ENCODE measurements at regions not wholly inside any gene's neighbourhood (a gene's known extent, or its start where the extent isn't known, plus 50 kb on each side); places are given as distances from the start of the nearest gene placed in this dataset.

DNA sequence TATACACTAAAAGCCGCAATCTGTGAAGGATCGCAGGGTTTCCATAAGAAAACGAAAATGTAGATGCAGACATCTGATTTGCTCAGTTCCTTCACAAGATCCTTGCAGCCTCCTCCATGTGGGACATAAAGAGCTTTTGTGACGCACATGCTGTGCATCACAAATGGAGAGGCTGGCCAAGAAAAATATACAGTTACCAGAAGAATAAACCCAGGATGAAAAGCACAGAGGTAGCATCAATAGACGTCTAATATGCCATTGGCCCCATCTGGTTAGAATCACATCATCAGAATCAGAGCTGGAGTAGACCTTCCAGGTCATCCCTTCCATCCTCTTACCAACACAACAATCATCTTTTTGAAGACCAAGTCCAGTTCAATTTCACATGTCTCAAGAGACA is 517.4 kb downstream of the RAB28 start:
- H3K14ac ChIP-seq (ENCODE audit: insufficient read length) = no peak overlapping the region
- H3K4me1 ChIP-seq (replicated peaks in 1 of 4; ENCODE audit: control insufficient read depth in 3 of 4, insufficient read depth in 4 of 4, low read length in 3 of 4) = 0 out of 7 replicates have a peak, but pooled peaks cover 0 to 2% (median 0%) of the 10 kb centered on the region in 4 experiments
- H4K91ac ChIP-seq (replicated peaks; ENCODE audit: insufficient read length, low read length) = no peak overlapping the region
- H2BK12ac ChIP-seq (ENCODE audit: low read depth, low read length) = no peak overlapping the region
- no peak for DNase-seq (ENCODE audit: low read depth in 1 of 2, low spot score in 2 of 2)
- TF ChIP-seq SP1 (IDR thresholded peaks at IDR 0.05; ENCODE audit: low read depth, low read length) = no peak
- no peak for TF ChIP-seq RNF2 (IDR thresholded peaks at IDR 0.05; ENCODE audit: borderline replicate concordance, low read depth, low read length, missing control alignments, poor library complexity, severe bottlenecking)
- TF ChIP-seq KDM4A (IDR thresholded peaks at IDR 0.05; ENCODE audit: low read depth, low read length, severe bottlenecking) = no peak
- no peak for TF ChIP-seq CHD1 (IDR thresholded peaks at IDR 0.05; ENCODE audit: low read depth, low read length)
- no peak for TF ChIP-seq GTF2F1 (IDR thresholded peaks at IDR 0.05; ENCODE audit: borderline replicate concordance, low read depth, low read length)
- TF ChIP-seq CREB1 (IDR thresholded peaks at IDR 0.05) = no peak
- TF ChIP-seq SIRT6 (IDR thresholded peaks at IDR 0.05; ENCODE audit: low read length) = no peak
- no peak for TF ChIP-seq POLR2AphosphoS5 (IDR thresholded peaks at IDR 0.05; ENCODE audit: low read depth, low read length)
- no peak for TF ChIP-seq HDAC2 (IDR thresholded peaks at IDR 0.05; ENCODE audit: borderline replicate concordance in 1 of 2, low read depth in 2 of 2, low read length in 2 of 2)
- H4K5ac ChIP-seq (ENCODE audit: insufficient read length, low read depth, low read length) = no peak overlapping the region
- H2AFZ ChIP-seq (ENCODE audit: low read length) = no peak overlapping the region
- FAIRE-seq = no peak
- no peak overlapping the region for H3K23ac ChIP-seq (ENCODE audit: insufficient read length)
- no peak overlapping the region for H3K4ac ChIP-seq (replicated peaks; ENCODE audit: insufficient read length, low read depth, low read length)
- WGBS, 2 experiments (ENCODE audit: extremely low coverage in 1 of 2, insufficient coverage in 1 of 2, insufficient read length in 1 of 2, insufficient replicate concordance in 2 of 2, low coverage in 1 of 2, low lambda C conversion rate in 2 of 2, missing lambda C conversion rate in 1 of 2) = 89% methylated on average over 5 of the region's 5 CpGs; no CpG with 5 or more reads in 1 of the 2 experiments
- H4K8ac ChIP-seq (ENCODE audit: extremely low read depth, insufficient read depth, low read length) = no peak overlapping the region
- H3K23me2 ChIP-seq (ENCODE audit: low read depth, low read length) = no peaks in the 10 kb centered on the region
- POLR2A ChIA-PET (ENCODE audit: partially characterized antibody) = no interaction called here
- H3K27me3 ChIP-seq (replicated peaks in 1 of 4; ENCODE audit: control insufficient read depth in 3 of 4, extremely low read depth in 1 of 4, insufficient read depth in 3 of 4, low read length in 3 of 4) = no peaks in the 10 kb centered on the region
- CTCF ChIA-PET (ENCODE audit: partially characterized antibody) = no interaction called here
- H2BK120ac ChIP-seq (replicated peaks; ENCODE audit: low read depth, low read length) = no peak overlapping the region
- H2BK5ac ChIP-seq (ENCODE audit: low read depth, low read length) = no peak overlapping the region
- H3K56ac ChIP-seq (replicated peaks; ENCODE audit: insufficient read length, low read depth, low read length) = no peak overlapping the region
- H3K4me2 ChIP-seq (ENCODE audit: insufficient read depth in 1 of 2, low read depth in 2 of 2, low read length in 2 of 2) = no peak overlapping the region
- no peak overlapping the region for H3K4me3 ChIP-seq (ENCODE audit: extremely low read depth in 1 of 4, insufficient read depth in 2 of 4, low read depth in 3 of 4, low read length in 4 of 4)
- no peak overlapping the region for H2BK15ac ChIP-seq (ENCODE audit: low read length)
- no peak overlapping the region for H2BK20ac ChIP-seq (ENCODE audit: low read length)
- no peaks in the 10 kb centered on the region for H3K9me3 ChIP-seq (ENCODE audit: insufficient read depth in 2 of 2, low read depth in 1 of 2, low read length in 1 of 2)
- no peak overlapping the region for H3K27ac ChIP-seq (ENCODE audit: low read depth, low read length)
- H3K36me3 ChIP-seq (ENCODE audit: control insufficient read depth in 2 of 4, insufficient read depth in 4 of 4, low read length in 3 of 4) = no peaks in the 10 kb centered on the region
- H3K18ac ChIP-seq (ENCODE audit: extremely low read depth, low read length) = no peak overlapping the region
- no peaks in the 10 kb centered on the region for H3K79me1 ChIP-seq (ENCODE audit: low read depth, low read length)
- H2AK5ac ChIP-seq (ENCODE audit: low read depth, low read length) = no peak overlapping the region
- no peak overlapping the region for H3K9ac ChIP-seq (replicated peaks in 1 of 4; ENCODE audit: extremely low read depth in 1 of 4, low read depth in 3 of 4, low read length in 3 of 4)
- H3K79me2 ChIP-seq (ENCODE audit: control insufficient read depth in 1 of 2, insufficient read depth in 2 of 2, low read length in 2 of 2) = no peaks in the 10 kb centered on the region
- no peaks in the 10 kb centered on the region for H4K20me1 ChIP-seq (replicated peaks in 1 of 2; ENCODE audit: control insufficient read depth in 1 of 2, insufficient read depth in 2 of 2, low read length in 2 of 2)
